PC-3 (cell line): ENCODE measurements at regions not wholly inside any gene's neighbourhood (a gene's known extent, or its start where the extent isn't known, plus 50 kb on each side); places are given as distances from the start of the nearest gene placed in this dataset.

ENCODE experiments used
- CTCF ChIP-seq: fragments of 300-600 bp; sonication (generic); conservative IDR thresholded peaks from 2 replicates; pipeline ENCODE4 v1.5.1; 2017; ENCODE audit warnings: antibody characterized with exemption, low read depth, mild to moderate bottlenecking, low read length
- EZH2 ChIP-seq: fragments of 300-600 bp; sonication (generic); IDR thresholded peaks from one replicate; pipeline ENCODE4 v1.6.1; 2017; ENCODE audit warnings: antibody characterized with exemption, mild to moderate bottlenecking, low read length; ENCODE audit not compliant: unreplicated experiment
- EZH2phosphoT487 ChIP-seq: fragments of 300-600 bp; sonication (generic); IDR thresholded peaks from 2 replicates; pipeline ENCODE4 v1.6.1; 2018; ENCODE audit warnings: mild to moderate bottlenecking, antibody characterized with exemption, low read length, borderline replicate concordance

GRCh38 chr3:153503873-153504272, 341.8 kb downstream of the RAP2B start:
- TF ChIP-seq CTCF (no peak), EZH2 (no peak), EZH2phosphoT487 (no peak)
